Bronchial epithelial cell (primary cell): ENCODE measurements at regions not wholly inside any gene's neighbourhood (a gene's known extent, or its start where the extent isn't known, plus 50 kb on each side); places are given as distances from the start of the nearest gene placed in this dataset.
"Not testable (repeated sequence)": the region's sequence is repeated elsewhere in the genome, so short reads cannot be mapped to it uniquely, and the experiment has no call there.

Experiments used
- DNase-seq: peaks from one replicate; pipeline ENCODE4 v3.0.0-alpha.2; 2010; ENCODE audit warnings: low read depth
- FAIRE-seq: peaks from 2 replicates; lab custom pipeline; 2011; peaks lifted over from hg19 to GRCh38; lab: Jason Lieb, UNC
- H3K27me3 ChIP-seq: 2 replicates; pipeline ENCODE4 v1.5.1; 2011; ENCODE audit warnings: low read length; ENCODE audit not compliant: control insufficient read depth, insufficient read depth
- H3K36me3 ChIP-seq: 2 replicates; pipeline ENCODE4 v1.5.1; 2011; ENCODE audit warnings: low read length; ENCODE audit not compliant: control insufficient read depth, insufficient read depth
- H3K4me3 ChIP-seq: 2 replicates; pipeline ENCODE4 v1.5.1; 2011; ENCODE audit warnings: mild to moderate bottlenecking, low read depth, low read length, control low read depth
- TF ChIP-seq, protein P1 (sequence below): IDR thresholded peaks from 2 replicates; pipeline ENCODE4 v1.5.1; 2011; ENCODE audit warnings: mild to moderate bottlenecking, moderate library complexity, low read length, control low read depth, inconsistent platforms; ENCODE audit not compliant: insufficient read depth, severe bottlenecking

DNA sequence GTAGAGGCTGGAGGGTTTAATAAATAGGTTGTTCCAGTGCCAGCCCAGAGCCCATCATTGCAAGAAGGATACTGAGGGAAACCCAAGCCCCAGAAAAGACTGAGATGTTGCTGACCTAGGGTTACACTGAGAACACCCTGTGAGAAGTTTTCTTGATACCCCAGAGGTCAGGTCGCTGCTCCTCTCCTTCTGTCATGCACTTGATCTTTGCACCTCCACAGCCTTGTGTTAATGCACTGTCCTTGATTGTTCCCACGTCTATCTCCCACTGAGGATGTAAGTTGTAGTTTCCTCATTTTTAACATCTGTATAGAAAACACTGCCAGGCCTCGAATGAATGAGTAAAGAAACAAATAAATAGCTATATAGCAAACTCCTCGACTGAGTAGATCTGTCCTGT is 195.3 kb upstream of the AHR start:
- TF ChIP-seq, protein P1, sequence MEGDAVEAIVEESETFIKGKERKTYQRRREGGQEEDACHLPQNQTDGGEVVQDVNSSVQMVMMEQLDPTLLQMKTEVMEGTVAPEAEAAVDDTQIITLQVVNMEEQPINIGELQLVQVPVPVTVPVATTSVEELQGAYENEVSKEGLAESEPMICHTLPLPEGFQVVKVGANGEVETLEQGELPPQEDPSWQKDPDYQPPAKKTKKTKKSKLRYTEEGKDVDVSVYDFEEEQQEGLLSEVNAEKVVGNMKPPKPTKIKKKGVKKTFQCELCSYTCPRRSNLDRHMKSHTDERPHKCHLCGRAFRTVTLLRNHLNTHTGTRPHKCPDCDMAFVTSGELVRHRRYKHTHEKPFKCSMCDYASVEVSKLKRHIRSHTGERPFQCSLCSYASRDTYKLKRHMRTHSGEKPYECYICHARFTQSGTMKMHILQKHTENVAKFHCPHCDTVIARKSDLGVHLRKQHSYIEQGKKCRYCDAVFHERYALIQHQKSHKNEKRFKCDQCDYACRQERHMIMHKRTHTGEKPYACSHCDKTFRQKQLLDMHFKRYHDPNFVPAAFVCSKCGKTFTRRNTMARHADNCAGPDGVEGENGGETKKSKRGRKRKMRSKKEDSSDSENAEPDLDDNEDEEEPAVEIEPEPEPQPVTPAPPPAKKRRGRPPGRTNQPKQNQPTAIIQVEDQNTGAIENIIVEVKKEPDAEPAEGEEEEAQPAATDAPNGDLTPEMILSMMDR = no peak
- H3K4me3 ChIP-seq = no peak overlapping the region
- DNase-seq (no peak), FAIRE-seq (no peak)
- H3K36me3 ChIP-seq = no peaks in the 10 kb centered on the region
- no peaks in the 10 kb centered on the region for H3K27me3 ChIP-seq

DNA sequence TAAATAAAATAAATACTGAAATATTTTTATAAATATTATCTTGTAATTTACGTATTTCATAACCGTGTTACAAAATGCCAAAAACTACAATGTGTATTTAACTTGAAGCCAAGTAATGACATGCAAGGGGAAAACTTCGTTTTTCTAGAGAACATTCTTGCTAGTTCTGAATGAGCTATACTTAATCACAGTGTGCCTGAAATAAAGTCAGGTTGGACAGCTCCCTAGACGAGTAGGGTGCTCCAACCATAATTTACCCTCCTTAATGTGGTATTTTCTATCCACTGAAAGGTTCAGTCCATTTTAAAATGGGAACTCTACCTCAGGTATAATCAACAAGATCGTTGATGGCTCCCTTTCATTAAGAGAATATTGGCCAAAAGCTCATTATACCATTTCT is 194.5 kb upstream of the AHR start:
- H3K4me3 ChIP-seq = no peak overlapping the region
- FAIRE-seq (no peak), DNase-seq (no peak)
- no peaks in the 10 kb centered on the region for H3K27me3 ChIP-seq
- H3K36me3 ChIP-seq = no peaks in the 10 kb centered on the region
- TF ChIP-seq, protein P1 = no peak

- Histone ChIP-seq H3K36me3 (no peaks in the 10 kb centered on the region), H3K27me3 (no peaks in the 10 kb centered on the region), H3K4me3 (no peak overlapping the region)
- no peak for FAIRE-seq
- TF ChIP-seq, protein P1 = no peak
- no peak for DNase-seq
Observed at GRCh38 chr7:17104419-17104818, 194.0 kb upstream of the AHR start.

DNA sequence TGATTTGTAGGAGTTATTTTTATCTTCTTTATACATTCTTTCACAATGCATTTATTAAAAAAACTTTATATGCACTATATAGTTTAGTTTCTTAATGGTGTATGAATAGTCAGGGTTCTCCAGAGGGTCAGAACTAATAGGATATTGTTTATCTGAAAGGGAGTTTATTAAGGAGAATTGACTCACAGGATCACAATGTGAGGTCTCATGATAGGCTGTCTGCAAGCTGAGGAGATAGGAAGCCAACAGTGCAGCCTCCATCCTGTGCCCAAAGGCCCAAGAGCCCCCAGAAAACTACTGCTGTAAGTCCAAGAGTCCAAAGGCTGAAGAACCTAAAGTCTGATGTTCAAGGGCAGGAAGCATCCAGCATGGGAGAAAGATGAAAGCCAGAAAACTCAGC is 192.8 kb upstream of the AHR start:
- FAIRE-seq (no peak), DNase-seq (no peak)
- Histone ChIP-seq H3K27me3 (no peaks in the 10 kb centered on the region), H3K4me3 (no peak overlapping the region), H3K36me3 (no peaks in the 10 kb centered on the region)
- TF ChIP-seq, protein P1 = no peak

DNA sequence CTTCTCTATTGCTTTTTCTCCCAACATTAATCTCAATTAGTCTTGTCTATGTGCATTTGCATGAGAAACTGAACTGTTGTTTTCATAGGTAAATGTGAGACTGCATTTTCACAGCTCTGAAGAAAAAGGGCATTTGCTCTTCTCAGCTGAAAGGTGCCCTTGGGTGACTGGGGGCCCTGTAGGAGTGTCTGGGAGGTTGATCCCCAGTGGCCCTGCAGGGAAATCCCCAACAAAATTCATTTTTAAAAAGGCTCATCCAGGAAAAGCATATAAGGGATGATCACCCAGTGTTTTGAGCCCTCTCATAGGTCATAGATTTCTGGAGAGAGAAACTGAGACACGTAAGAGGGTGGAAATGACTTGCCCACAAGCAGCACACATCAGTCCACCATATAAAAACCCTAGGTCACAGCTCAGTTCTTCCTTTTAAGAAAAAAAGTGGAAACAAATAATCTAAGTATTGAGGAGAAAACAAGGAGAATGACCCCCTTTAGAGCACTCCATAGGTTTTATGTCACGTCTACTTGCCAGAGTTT is 190.3 kb upstream of the AHR start:
- Histone ChIP-seq H3K36me3 (no peaks in the 10 kb centered on the region), H3K4me3 (no peak overlapping the region), H3K27me3 (no peaks in the 10 kb centered on the region)
- DNase-seq (no peak), FAIRE-seq (no peak)
- TF ChIP-seq, protein P1 = no peak

DNA sequence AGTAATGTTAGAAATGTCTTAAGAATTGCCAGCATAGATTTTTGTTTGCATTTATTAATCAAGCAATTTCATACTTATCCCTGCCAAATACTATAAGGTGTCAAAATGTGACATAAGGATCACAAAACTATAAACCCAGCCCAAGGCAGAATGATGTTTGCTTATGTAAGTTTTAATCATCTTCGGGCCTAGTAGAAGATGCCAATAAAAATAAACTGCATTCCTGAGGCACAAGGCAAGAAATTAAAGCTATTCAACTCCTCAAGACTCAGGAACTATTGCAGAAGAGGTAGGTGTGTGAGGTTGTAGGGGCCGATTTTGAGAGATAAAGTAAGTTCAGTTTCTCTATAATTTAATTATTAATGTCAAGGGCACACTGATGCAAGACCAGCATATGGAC is 189.4 kb upstream of the AHR start:
- Histone ChIP-seq H3K27me3 (no peaks in the 10 kb centered on the region), H3K4me3 (no peak overlapping the region), H3K36me3 (no peaks in the 10 kb centered on the region)
- no peak for FAIRE-seq
- TF ChIP-seq, protein P1 = no peak
- DNase-seq = peak; percentile 53

GRCh38 chr7:17113770-17114169 is 184.7 kb upstream of the AHR start:
- not testable (repeated sequence) for FAIRE-seq, H3K36me3 ChIP-seq, H3K27me3 ChIP-seq, H3K4me3 ChIP-seq, DNase-seq
